ENCODE measurements at regions not wholly inside any gene's neighbourhood (a gene's known extent, or its start where the extent isn't known, plus 50 kb on each side); places are given as distances from the start of the nearest gene placed in this dataset.

GRCh38 chr14:45359746-45360145 lies 106.7 kb upstream of the MIS18BP1 start:
- TF ChIP-seq CTCF (IDR thresholded peaks at IDR 0.05; ENCODE audit: insufficient read depth, low read length, poor library complexity, severe bottlenecking): no peak
- TF ChIP-seq EZH2phosphoT487 (conservative IDR thresholded peaks at IDR 0.05; ENCODE audit: low read length): no peak
